Erythroblast (primary cell): ENCODE measurements at regions not wholly inside any gene's neighbourhood (a gene's known extent, or its start where the extent isn't known, plus 50 kb on each side); places are given as distances from the start of the nearest gene placed in this dataset.
"Not testable (repeated sequence)": the region's sequence is repeated elsewhere in the genome, so short reads cannot be mapped to it uniquely, and the experiment has no call there.

Experiments
- DNase-seq, 2 experiments: peaks; one replicate each; lab custom pipeline; 2025; lab: John Stamatoyannopoulos, UW
- GATA1 ChIP-seq: IDR thresholded peaks from 2 replicates; pipeline ENCODE4 v1.6.1; 2011; ENCODE audit warnings: low read depth, mild to moderate bottlenecking, control low read depth, low read length, moderate library complexity
- POLR2A ChIP-seq: IDR thresholded peaks from 2 replicates; pipeline ENCODE4 v1.6.1; 2011; ENCODE audit warnings: mild to moderate bottlenecking, low read length

GRCh38 chr20:48440916-48441315 is 386.9 kb downstream of the PREX1 start:
- no peak for DNase-seq
- TF ChIP-seq GATA1 (no peak), POLR2A (no peak)

GRCh38 chr20:48440261-48440660 is 387.5 kb downstream of the PREX1 start:
- not testable (repeated sequence) for DNase-seq

GRCh38 chr20:48437146-48437545 is 390.7 kb downstream of the PREX1 start:
- DNase-seq, result no peak
- TF ChIP-seq POLR2A (no peak), GATA1 (no peak)

GRCh38 chr20:48436609-48437008 is 391.2 kb downstream of the PREX1 start:
- DNase-seq, result not testable (repeated sequence)

GRCh38 chr20:48433178-48433577 is 394.6 kb downstream of the PREX1 start:
- TF ChIP-seq GATA1 (no peak), POLR2A (no peak)

GRCh38 chr20:48432494-48432832 is 395.3 kb downstream of the PREX1 start:
- no peak for DNase-seq
- no peak for TF ChIP-seq GATA1
- TF ChIP-seq POLR2A, result no peak

More at GRCh38 chr20:48433178-48433577, 394.6 kb downstream of the PREX1 start:
- DNase-seq, result no peak

- DNase-seq, result no peak
- TF ChIP-seq GATA1 (no peak), POLR2A (no peak)
Observed at GRCh38 chr20:48431653-48432493, 395.9 kb downstream of the PREX1 start.

- no peak for DNase-seq
- TF ChIP-seq POLR2A (no peak), GATA1 (no peak)
Observed at GRCh38 chr20:48426630-48427029, 401.2 kb downstream of the PREX1 start.

GRCh38 chr20:48425817-48426612 is 401.8 kb downstream of the PREX1 start:
- no peak for DNase-seq
- TF ChIP-seq POLR2A (no peak), GATA1 (no peak)

GRCh38 chr20:48425321-48425720 is 402.5 kb downstream of the PREX1 start:
- no peak for TF ChIP-seq POLR2A
- no peak for TF ChIP-seq GATA1
- no peak for DNase-seq

- TF ChIP-seq POLR2A (no peak), GATA1 (no peak)
- DNase-seq, result no peak
Observed at GRCh38 chr20:48422242-48422960, 405.4 kb downstream of the PREX1 start.

GRCh38 chr20:48421547-48421946 is 406.3 kb downstream of the PREX1 start:
- TF ChIP-seq POLR2A (no peak), GATA1 (no peak)
- DNase-seq, result no peak

- no peak for DNase-seq
- TF ChIP-seq GATA1, result no peak
- no peak for TF ChIP-seq POLR2A
Observed at GRCh38 chr20:48420176-48420575, 407.6 kb downstream of the PREX1 start.

- no peak for TF ChIP-seq GATA1
- TF ChIP-seq POLR2A, result no peak
- no peak for DNase-seq
Observed at GRCh38 chr20:48419173-48419572, 408.6 kb downstream of the PREX1 start.

- no peak for TF ChIP-seq GATA1
- no peak for TF ChIP-seq POLR2A
- DNase-seq, result no peak
Observed at GRCh38 chr20:48416002-48416401, 411.8 kb downstream of the PREX1 start.
